ENCODE measurements at regions not wholly inside any gene's neighbourhood (a gene's known extent, or its start where the extent isn't known, plus 50 kb on each side); places are given as distances from the start of the nearest gene placed in this dataset.

DNA sequence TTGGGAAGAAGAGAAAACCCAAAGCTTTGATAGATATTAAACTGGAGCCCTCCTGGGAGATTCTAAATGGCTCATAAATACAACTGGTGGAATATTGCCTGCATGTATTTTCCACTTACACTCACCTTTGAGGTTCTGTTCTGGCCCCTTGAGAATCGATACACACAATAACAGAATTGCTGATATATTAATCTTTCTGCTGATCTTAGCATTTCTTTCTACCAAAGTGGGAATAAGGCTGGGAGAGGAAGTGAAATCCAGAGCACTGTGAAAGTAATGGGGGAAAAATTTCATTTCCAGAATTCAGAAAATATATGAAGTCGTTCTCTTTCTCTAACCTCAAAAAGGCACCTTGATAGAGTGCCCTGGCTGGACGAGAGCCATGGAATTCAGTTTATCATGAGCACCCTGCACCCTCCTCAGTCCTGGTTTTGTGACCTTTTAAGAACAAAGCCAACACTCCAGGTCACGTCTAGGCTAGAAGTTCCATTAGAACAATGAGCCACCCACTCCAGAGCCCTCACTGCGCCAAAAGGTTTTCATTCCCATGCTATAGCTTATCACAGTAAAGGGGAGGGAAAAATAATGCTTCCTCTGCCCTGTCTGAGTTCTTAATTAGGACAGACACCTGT lies 244.5 kb downstream of the CD83 start:
- TF ChIP-seq POLR2AphosphoS5 (IDR thresholded peaks at IDR 0.05): no peak
- no peak for TF ChIP-seq POLR2A (IDR thresholded peaks at IDR 0.05)
- TF ChIP-seq, protein P1, sequence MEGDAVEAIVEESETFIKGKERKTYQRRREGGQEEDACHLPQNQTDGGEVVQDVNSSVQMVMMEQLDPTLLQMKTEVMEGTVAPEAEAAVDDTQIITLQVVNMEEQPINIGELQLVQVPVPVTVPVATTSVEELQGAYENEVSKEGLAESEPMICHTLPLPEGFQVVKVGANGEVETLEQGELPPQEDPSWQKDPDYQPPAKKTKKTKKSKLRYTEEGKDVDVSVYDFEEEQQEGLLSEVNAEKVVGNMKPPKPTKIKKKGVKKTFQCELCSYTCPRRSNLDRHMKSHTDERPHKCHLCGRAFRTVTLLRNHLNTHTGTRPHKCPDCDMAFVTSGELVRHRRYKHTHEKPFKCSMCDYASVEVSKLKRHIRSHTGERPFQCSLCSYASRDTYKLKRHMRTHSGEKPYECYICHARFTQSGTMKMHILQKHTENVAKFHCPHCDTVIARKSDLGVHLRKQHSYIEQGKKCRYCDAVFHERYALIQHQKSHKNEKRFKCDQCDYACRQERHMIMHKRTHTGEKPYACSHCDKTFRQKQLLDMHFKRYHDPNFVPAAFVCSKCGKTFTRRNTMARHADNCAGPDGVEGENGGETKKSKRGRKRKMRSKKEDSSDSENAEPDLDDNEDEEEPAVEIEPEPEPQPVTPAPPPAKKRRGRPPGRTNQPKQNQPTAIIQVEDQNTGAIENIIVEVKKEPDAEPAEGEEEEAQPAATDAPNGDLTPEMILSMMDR (IDR thresholded peaks at IDR 0.05): no peak
- TF ChIP-seq EP300 (IDR thresholded peaks at IDR 0.05): no peak

Data from sigmoid colon (tissue), 4 donors.